GM19023 (cell line): ENCODE measurements at regions not wholly inside any gene's neighbourhood (a gene's known extent, or its start where the extent isn't known, plus 50 kb on each side); places are given as distances from the start of the nearest gene placed in this dataset.
"Not testable (repeated sequence)": the region's sequence is repeated elsewhere in the genome, so short reads cannot be mapped to it uniquely, and the experiment has no call there.

ENCODE experiments used
- ATAC-seq: cut with Tn5 transposase; IDR thresholded peaks from one replicate; pipeline ENCODE4 v1.9.1; 2021; ENCODE audit warnings: mild to moderate bottlenecking, moderate library complexity; ENCODE audit not compliant: unreplicated experiment

DNA sequence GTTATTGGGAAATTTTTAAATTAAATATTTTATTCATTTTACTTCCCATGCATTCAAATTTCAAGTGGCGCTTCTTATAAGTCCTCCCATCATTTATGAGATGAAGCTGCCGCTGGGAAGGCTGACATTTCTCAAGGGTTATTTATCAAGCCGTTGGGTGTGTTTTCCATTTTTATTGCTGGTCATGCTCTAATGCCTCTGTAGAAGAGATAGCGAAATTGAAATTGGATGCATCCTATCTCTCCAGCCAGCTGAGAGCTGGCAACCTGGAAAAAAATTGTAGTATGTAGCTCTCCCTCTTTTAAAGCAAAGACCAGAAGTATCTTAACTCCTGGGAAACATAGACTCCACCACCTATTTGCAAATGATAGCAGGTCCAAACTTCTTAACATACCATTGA is 135.9 kb downstream of the C6orf118 start:
- no peak for ATAC-seq

DNA sequence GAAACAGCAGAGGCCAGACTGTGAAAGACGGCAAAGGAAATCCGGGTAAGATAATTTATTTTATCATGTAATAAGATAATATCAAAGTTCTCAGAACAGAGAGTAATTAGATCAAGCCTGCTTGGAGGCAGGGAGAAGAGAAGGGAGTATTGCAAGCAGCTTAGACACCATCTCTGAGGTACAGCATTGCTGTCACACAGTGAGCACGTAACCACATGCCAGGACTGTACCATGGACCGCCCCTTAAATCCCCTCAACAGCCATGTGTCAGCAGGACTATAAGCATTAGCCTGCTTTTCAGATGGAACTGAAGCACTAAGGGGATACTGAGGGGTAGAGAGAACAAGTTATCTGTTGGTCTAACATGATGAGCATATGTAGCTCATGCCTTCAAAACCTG is 141.5 kb downstream of the C6orf118 start:
- ATAC-seq = no peak

DNA sequence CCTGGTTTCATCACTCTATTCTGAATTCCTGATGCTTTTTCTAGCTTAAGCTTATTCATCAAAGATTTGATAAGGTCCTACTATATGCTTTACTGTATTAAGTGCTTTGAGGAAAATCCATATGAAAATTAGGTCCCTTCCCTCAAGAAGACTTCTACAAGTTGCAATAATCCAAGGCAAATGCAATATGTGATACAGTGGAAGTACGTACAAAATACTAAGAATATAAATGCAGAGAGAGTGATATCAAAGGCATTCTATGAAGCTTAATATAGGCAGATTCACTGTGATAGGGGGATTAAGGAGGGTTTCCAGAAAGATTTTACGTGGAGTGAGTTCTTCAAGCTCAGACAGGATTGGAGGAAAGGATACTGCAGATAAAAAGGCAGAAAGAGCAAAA is 142.1 kb downstream of the C6orf118 start:
- no peak for ATAC-seq

DNA sequence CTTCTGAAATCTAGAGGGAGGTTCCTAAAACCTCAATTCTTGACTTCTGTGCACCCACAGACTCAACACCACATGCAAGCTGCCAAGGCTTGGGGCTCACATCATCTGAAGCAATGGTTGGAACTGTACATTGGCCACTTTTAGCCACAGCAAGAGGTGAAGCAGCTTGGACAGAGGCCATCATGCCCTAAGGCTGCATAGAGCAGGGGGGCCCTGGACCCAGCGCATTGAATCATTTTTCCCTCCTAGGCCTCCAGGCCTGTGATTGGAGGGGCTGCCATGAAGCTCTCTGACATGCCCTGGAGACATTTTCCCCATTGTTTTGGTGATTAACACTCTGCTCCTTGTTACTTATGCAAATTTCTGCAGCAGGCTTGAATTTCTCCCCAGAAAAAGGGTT is 145.9 kb downstream of the C6orf118 start:
- no peak for ATAC-seq

DNA sequence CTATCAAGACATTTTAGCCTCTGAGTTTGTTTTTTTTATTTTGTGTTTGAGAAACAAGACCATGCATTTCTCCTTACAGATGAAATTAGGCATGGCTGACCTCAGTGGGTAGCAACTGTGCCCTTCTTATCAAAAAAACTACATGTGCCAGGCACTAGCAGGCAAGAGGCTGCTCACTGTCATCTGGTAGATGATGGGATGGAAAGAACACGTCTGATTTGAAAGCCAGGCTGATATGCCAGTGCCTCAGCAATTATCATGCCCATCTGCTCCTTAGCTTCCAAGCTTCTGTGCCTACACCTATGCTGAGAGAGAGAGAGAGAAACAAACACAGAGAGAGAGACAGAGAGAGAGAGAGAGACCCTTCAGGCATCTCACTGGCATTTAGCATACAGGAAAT is 149.9 kb downstream of the C6orf118 start:
- ATAC-seq = no peak

DNA sequence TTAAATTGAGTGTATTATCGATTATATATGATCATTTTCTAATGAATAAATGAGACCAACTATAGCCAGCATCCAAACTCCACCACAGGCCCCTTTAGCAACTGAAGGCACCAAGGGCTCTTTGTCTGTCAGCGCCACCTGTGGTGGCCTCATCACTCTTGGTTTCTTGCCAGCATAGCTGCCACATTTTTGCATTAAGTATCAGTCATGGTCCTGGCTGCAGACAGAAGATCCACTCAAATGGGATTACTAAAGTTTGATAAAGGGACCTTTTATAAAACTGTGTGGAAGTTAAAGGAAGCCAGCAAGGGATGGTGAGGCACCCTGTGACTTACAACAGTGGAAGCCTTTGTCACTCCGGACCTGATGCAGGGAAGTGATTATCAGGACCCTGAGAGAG is 162.9 kb downstream of the C6orf118 start:
- no peak for ATAC-seq

DNA sequence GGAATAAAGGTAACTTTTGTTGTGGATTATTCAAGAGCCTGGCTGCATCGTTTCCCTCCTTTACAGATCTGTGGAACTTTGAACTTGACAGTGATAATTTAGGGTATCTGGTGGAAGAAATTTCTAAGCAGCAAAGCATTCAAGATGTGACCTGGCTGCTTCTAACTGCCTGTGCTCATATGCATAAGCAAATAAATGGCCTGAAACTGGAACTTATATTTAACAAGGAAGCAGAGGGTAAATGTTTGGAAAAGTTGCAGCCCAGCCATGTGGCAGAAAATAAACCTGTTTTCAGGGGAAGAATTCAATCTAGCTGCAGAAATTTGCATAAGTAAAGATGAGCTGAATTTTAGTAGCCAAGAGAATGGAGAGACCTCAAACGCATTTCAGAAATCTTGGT is 173.5 kb downstream of the C6orf118 start:
- no peak for ATAC-seq

DNA sequence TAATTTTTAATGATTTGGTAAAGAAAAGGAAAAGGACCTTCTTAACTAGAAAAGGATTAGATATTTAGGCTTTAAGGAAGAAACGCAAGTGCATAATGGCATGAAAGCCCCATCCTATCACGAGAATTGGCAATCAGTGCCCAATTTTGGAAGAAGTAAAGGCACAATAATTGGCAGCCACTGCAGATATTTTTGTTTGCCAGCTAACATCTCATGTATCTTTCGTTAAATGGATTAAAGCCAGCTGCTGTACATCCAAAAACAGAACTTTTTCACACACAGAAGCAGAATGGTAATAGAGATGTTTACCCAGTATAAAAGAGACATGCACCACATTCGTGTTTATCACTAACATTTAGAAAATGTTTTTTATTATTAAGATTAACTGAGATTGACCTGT is 180.3 kb downstream of the C6orf118 start:
- no peak for ATAC-seq

DNA sequence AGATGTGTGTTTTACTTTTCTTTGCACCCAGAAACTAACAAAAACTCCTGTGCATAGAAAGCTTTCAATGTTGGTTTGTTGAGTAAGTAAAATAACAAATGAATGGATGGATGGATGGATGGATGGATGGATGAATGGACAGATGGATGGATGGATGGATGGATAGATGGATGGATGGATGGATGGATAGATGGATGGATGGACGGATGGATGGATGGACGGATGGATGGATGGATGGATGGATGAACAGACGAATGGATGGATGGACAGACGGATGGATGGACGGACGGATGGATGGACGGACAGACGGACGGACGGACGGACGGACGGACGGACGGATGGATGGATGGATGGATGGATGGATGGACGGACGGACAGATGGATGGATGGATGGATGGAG is 181.7 kb downstream of the C6orf118 start:
- not testable (repeated sequence) for ATAC-seq

DNA sequence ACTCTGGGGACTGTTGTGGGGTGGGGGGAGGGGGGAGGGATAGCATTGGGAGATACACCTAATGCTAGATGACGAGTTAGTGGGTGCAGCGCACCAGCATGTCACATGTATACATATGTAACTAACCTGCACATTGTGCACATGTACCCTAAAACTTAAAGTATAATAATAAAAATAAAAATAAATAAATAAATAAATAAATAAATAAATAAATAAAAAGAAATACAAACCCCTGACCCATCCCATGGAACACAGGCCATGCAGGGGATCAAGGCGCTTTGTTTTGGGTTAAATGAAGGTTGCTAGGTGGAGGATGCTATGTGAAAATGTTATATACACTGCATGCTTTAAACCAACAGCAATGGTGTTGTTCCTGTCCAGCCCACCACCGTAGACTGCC is 184.7 kb downstream of the C6orf118 start:
- not testable (repeated sequence) for ATAC-seq

DNA sequence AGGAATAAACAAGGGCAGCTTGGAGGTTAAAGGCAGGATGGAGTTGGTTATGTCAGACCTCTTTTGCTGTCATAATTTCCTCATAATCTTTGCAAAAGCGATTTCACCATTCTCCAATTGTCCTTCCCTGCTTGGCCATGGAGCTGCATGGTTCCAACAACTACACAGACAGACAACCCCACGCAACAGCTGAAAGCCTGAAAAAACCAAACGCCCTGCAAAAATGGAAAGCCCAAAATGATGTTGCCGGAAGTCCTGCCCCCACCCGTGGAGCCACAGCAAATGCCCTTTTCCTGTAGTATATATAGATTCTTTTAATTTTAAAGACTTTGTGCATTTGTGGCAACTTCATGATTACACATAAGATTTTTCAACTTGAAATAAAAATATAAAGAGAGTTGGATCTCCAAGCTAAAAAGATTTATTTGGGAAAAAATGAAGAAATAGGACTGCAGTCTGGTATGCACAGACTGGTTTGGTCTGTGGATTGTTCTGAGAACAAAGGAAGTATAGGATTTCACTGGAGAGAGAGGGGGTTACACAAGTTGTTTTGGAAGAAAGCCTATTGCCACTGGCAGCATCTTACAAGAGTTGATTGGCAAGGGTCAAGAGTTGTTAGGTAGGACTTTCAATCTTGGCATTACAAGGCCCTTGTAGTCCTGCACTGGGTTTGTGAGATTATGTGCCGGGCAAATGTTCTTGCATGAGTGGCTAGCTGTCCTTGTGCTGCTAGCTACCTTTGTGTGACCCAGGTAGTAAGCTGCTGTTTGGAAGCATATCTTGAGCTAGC is 190.0 kb downstream of the C6orf118 start:
- no peak for ATAC-seq

DNA sequence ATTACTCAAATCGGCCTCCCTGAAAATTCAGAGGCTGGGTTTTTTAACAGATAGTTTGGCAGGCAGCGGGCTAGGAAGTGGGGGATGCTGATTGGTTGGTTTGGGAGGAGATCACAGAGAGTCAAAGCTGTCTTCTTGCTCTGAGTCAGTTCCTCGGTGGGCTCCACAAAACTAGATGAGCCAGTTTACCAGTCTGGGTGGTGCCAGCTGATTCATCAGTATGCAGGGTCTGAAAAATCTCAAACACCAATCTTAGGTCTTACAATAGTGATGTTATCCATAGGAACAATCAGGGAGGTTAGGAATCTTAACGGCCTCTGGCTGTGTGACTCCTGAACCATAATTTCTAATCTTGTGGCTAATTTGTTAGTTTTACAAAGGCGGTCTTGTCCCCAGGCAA is 190.7 kb downstream of the C6orf118 start:
- no peak for ATAC-seq

DNA sequence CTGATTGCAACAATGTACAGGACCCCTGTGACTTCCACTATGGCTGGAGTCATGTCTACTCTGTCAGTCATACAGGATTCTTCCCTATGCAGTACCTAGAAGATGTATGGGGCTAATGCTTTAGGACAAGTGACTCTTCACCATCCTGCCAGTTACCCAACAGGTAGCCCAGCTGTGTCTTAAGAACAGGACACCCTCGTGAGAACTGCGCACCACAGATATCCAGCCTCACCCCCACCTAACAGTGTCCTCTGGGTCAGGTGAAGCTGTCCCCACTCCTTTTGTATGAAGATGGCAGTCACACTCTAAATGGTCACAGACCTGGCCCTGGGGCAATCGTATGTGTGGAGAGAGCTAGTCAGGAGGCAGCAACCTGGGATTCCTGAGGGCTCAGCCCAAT is 191.6 kb downstream of the C6orf118 start:
- ATAC-seq = no peak

DNA sequence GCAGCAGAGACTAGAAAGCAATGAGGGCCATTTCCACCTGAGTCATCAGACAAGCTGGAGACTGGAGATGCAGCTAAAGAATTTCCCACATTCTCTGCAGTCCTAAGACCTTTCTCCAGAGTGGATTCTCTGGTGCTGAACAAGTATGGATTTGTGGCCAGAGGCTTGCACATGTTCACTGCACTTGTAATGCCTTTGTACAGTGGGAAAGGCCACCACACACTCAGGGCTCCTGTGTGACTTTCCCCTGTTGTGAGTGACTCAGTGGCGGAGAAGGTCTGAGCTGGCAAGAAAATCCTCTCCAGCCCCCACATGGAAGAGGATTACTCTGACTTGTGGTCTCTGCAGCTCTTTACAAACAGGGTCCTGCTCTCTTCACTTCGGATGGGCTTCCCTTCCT is 192.3 kb downstream of the C6orf118 start:
- no peak for ATAC-seq

DNA sequence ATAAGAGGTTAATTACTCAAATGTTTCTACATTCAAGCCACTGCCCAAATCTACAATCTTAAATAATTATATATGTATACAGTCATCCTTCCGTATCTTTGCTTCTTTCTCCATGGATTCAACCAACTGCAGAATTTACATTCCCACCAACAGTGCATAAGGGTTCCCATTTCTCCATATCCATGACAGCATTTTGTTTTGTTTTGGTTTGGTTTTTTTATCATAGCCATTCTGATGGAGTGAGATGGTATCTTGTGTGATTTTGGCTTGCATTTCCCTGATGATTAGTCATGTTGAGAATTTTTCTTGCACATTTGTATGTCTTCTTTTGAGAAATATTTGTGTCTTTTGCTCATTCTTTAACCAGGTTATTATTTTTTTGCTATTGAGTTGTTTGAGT is 198.5 kb downstream of the C6orf118 start:
- ATAC-seq = no peak

DNA sequence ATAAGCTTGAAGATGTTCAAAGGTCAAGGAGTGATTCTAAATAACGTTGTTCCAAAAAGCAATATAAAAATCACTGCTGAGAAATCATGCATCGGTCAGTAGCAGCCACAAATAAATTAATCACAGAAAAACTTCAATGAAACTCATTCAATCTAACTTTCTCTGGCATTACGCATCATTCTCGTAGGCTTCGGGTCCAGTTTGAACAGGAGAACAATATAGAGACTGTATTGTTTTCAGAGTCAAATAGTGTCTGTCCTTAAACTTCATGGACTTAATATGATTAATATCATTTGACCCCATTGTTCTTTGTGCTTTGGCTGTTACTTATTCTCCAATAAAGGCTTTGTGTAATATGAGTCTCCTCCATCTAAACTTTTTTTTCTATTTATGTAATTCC is 200.4 kb downstream of the C6orf118 start:
- ATAC-seq = no peak

DNA sequence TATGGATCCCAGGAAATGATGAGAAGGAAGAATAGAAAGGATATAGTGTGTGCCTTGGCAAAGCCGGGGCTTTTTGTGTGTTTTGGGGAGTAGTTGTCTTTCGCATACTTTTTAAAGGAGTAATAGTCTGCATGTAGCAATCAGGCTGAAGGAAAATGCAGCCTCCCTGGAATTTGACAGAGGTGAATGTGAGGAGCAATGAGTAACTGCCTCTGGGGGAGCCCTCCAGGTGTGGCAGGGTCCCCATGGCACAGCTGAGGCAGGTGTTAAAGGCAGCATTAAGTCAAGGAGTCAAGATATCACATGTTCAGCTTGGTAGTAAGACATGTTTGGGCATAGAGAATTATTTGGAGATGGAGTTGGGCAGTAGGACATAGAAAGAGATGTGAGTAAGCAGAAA is 203.1 kb downstream of the C6orf118 start:
- no peak for ATAC-seq

DNA sequence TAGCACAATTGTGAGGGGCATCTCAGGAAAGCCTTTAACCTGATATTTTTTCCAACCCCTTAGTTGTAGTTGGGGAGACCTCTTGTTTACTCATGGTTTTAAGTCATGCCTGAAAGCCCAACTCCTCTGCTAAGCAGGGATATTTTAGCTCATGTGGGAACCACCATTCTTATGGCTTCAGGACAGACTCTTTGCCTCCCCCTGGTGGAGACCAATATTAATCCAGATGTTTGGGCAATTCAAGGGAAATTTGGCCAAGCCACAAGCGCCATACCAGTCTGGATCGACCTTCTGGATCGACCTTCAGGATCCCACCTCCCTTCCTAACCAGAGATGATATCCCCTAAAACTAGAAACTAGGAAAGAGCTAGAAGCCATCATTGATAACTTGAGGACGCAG is 211.2 kb downstream of the C6orf118 start:
- no peak for ATAC-seq

DNA sequence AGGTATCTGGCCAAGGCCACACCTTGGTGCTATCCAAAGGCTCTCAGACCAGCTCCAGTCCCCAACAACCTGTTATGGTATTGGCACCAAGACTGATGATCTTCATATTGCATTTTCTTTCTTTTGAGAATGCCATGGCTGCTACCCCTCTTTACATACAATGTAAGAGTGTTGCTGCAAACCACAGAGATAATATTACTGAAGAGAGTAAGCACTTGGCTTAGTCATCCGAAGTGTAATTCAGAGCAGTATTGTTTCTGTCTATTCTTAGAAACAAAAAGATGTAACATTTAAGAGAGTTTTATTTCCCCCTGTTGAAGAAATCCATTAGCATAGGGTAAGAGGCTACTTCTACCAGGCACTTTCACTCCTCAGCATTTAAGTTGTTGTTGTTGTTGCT is 212.5 kb downstream of the C6orf118 start:
- no peak for ATAC-seq

DNA sequence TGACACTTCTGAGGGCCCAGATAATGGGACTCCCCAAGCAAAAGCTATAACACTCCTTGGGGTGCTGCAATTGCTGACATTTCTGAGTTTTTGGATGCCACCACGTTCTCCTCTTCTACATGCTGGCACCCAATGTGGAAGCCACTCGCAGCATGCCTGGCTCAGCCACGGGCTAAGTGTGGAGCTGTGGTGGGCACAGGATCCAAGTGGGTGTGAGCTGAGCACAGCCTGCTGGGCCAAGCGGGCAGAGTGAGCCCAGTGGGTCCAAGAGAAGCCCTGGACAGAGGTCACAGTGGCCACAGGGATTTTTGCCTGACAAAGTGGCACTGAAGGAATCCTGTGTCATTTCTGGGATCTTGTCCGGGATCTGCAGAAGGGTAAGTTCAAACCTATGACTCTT is 213.2 kb downstream of the C6orf118 start:
- ATAC-seq = no peak

DNA sequence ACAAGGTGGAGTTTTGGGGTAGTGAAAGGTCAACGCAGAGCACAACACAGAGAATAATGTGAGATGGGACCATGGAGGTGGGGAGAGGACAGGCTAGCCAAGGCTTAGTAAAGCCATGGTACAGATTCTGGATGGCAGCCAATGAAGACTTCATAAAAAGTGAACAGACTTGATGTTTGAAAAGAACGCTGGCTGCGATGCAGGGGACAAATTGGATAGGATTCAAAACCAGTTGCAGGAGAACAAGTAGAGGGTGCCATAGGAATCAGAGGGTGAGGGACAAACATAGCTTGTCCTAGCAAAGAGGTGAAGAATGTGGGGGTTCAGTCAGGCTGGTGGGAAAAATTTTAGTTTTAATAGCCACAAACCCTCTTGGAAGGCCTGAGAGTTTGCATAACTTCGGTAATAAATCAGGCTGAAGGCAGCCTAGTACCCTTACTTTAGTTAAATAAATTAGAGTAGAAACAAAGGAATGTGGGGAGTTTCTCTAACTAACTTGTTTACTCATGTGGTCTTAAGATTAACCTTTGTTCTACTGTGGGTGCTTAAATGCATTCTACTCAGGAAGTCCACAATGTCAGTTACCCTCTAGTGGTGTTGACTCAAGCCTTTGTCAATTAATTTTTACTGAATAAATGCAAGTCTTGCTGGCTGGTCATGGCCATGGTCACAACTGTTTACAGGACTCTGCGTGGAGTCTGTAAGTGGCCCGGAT is 216.4 kb downstream of the C6orf118 start:
- ATAC-seq = no peak

DNA sequence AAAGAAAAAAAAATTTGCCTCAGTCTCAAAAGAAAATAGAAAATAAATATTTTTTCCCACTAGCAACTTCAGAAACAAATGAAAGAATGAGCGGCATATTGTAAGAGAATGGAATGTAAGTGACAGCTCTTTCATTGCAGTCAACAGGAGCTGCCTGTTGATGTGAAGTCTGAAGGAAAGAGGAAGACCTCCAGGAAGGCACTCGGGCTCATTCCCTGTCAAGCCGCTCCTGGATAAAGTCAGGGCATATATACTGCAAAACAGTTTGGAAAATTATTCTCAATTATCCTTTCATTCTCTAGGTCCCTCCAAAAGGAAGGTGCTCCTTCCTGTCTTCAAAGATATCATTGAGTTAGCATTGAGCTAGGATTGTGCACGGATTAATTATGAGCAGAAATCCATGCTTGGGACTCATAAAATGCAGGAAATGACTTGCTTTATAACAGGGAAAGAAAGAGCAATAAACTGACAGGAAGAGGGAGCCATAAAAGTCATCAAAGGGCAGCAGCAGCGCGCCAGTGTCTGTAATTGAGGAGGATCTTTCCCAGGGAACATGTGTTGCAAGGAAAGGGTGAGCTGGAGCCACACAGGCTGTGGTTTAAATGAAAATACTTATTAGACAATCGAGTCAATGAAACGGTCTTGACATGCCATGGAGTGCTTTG is 218.2 kb downstream of the C6orf118 start:
- no peak for ATAC-seq
